Thoracic aorta (tissue), 2 donors: ENCODE measurements at regions not wholly inside any gene's neighbourhood (a gene's known extent, or its start where the extent isn't known, plus 50 kb on each side); places are given as distances from the start of the nearest gene placed in this dataset.

Source experiments
- ATAC-seq: fragments of 150-250 bp; one replicate; pipeline ENCODE4 v1.8.0; 2017; ENCODE audit warnings: low read depth; ENCODE audit not compliant: insufficient number of reproducible peaks, low FRiP score
- DNase-seq: peaks from one replicate; pipeline ENCODE4 v3.0.0-alpha.2; 2020; ENCODE audit warnings: low spot score
- H3K27ac ChIP-seq, 2 donors: fragments of 200-600 bp; sonication (generic); 1 replicate in 1 of 2; 2 replicates in 1 of 2; pipeline ENCODE4 v1.5.1; 2016; ENCODE audit warnings: mild to moderate bottlenecking in 2 of 2, moderate library complexity in 2 of 2
- H3K27me3 ChIP-seq: fragments of 200-600 bp; sonication (generic); replicated peaks from 2 replicates; pipeline ENCODE4 v1.6.0; 2016; ENCODE audit warnings: mild to moderate bottlenecking; ENCODE audit not compliant: insufficient read depth
- H3K36me3 ChIP-seq: fragments of 200-600 bp; sonication (generic); one replicate; pipeline ENCODE4 v1.5.1; 2016
- H3K4me1 ChIP-seq, 2 donors: fragments of 200-600 bp; sonication (generic); 1 replicate in 1 of 2; 2 replicates in 1 of 2; pipeline versions ENCODE4 v1.5.1 to v1.6.0; 2016; ENCODE audit warnings: low read depth in 2 of 2, mild to moderate bottlenecking in 1 of 2; ENCODE audit not compliant: control insufficient read depth in 1 of 2
- H3K4me3 ChIP-seq: fragments of 200-600 bp; sonication (generic); 2 replicates; pipeline ENCODE4 v1.5.1; 2016; ENCODE audit warnings: mild to moderate bottlenecking
- H3K9me3 ChIP-seq: fragments of 200-600 bp; sonication (generic); 2 replicates; pipeline ENCODE4 v1.5.1; 2016
- TF ChIP-seq, protein P1 (sequence below): fragments of 200-600 bp; sonication (generic); IDR thresholded peaks from one replicate; pipeline ENCODE4 v1.5.1; 2019; ENCODE audit warnings: antibody characterized with exemption

GRCh38 chr4:59646082-59646481 is 1554.0 kb upstream of the ADGRL3 start:
- Histone ChIP-seq H3K27me3 (no peaks in the 10 kb centered on the region), H3K9me3 (no peaks in the 10 kb centered on the region), H3K4me1 (no peaks in the 10 kb centered on the region), H3K36me3 (no peaks in the 10 kb centered on the region), H3K4me3 (no peak overlapping the region), H3K27ac (no peak overlapping the region)
- no peak for ATAC-seq
- TF ChIP-seq, protein P1, sequence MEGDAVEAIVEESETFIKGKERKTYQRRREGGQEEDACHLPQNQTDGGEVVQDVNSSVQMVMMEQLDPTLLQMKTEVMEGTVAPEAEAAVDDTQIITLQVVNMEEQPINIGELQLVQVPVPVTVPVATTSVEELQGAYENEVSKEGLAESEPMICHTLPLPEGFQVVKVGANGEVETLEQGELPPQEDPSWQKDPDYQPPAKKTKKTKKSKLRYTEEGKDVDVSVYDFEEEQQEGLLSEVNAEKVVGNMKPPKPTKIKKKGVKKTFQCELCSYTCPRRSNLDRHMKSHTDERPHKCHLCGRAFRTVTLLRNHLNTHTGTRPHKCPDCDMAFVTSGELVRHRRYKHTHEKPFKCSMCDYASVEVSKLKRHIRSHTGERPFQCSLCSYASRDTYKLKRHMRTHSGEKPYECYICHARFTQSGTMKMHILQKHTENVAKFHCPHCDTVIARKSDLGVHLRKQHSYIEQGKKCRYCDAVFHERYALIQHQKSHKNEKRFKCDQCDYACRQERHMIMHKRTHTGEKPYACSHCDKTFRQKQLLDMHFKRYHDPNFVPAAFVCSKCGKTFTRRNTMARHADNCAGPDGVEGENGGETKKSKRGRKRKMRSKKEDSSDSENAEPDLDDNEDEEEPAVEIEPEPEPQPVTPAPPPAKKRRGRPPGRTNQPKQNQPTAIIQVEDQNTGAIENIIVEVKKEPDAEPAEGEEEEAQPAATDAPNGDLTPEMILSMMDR = no peak
- no peak for DNase-seq

DNA sequence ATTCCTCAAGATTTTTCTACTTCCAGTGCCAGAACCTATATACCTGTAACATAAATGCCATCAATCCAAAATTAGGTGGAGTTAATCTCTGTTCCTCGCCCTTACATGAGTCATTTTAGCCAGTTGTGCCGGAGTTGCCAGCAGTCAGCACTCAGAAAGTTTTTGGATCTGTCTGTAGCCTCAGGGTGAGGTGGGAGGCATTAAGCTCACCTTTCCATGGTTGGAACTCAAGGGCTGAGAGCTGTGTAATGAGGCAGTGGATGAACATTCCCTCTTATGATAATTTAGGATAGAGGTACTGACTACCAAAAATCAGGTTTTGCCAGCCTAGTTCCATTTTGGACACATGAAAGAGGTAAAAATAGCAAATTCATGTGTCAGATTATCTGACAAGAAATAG is 1553.1 kb upstream of the ADGRL3 start:
- Histone ChIP-seq H3K9me3 (no peaks in the 10 kb centered on the region), H3K36me3 (no peaks in the 10 kb centered on the region), H3K27ac (no peak overlapping the region), H3K4me3 (no peak overlapping the region), H3K4me1 (no peaks in the 10 kb centered on the region), H3K27me3 (no peaks in the 10 kb centered on the region)
- TF ChIP-seq, protein P1 = no peak
- DNase-seq (no peak), ATAC-seq (no peak)

DNA sequence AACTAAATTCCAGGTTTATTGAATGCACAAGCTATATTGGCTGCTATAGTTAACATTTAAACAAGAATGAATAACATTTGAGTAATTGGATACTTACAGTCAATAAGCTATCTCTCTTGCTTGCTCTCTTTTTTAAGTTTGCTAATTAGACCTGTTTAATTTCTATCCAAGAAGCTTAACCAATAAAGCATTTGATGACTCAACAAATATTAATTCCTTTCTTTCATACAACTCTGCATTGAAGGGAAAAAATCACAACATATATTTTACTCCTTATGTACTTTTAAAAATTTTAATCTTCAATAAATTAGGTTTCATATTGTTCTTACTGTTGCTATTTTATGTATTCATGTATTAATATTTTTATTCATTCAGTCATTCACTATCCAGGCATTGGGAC is 1552.6 kb upstream of the ADGRL3 start:
- H3K36me3 ChIP-seq = no peaks in the 10 kb centered on the region
- H3K4me1 ChIP-seq = no peaks in the 10 kb centered on the region
- H3K9me3 ChIP-seq = no peaks in the 10 kb centered on the region
- TF ChIP-seq, protein P1 = no peak
- no peak overlapping the region for H3K4me3 ChIP-seq
- H3K27me3 ChIP-seq = no peaks in the 10 kb centered on the region
- no peak overlapping the region for H3K27ac ChIP-seq
- DNase-seq (no peak), ATAC-seq (no peak)

- no peak for DNase-seq
- ATAC-seq = no peak
- no peak overlapping the region for H3K27ac ChIP-seq
Measured at GRCh38 chr4:59650861-59651260, 1549.3 kb upstream of the ADGRL3 start.

DNA sequence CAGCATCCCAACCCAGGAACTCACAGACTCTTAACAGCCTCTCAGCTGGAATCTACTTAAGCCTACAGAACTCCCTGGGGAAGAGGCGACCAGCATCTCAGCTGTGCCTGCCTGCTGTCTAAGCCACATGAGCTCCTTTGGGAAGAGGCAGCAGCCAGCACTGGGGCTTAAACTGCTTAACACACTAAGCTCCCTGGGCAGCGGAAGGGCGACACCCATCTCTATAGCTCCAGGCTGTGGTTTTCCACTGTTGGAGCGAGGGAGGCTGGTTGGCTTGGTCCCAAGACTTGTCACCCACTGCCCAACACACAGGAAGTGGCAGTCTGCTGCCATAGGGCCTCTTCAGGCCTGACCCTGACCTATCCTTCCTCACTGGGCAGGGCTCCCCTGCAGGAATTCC is 1544.1 kb upstream of the ADGRL3 start:
- H3K4me1 ChIP-seq = no peaks in the 10 kb centered on the region
- DNase-seq = no peak
- TF ChIP-seq, protein P1 = no peak

More at GRCh38 chr4:59650861-59651260, 1549.3 kb upstream of the ADGRL3 start:
- H3K4me3 ChIP-seq = no peak overlapping the region
- no peaks in the 10 kb centered on the region for H3K36me3 ChIP-seq
- TF ChIP-seq, protein P1 = no peak
- H3K9me3 ChIP-seq = no peaks in the 10 kb centered on the region
- no peaks in the 10 kb centered on the region for H3K27me3 ChIP-seq
- no peaks in the 10 kb centered on the region for H3K4me1 ChIP-seq

More for the DNA sequence above, 1544.1 kb upstream of the ADGRL3 start:
- Histone ChIP-seq H3K4me3 (no peak overlapping the region), H3K36me3 (no peaks in the 10 kb centered on the region), H3K27me3 (no peaks in the 10 kb centered on the region), H3K27ac (no peak overlapping the region), H3K9me3 (no peaks in the 10 kb centered on the region)
- ATAC-seq = no peak
